ENCODE measurements at regions not wholly inside any gene's neighbourhood (a gene's known extent, or its start where the extent isn't known, plus 50 kb on each side); places are given as distances from the start of the nearest gene placed in this dataset.
"Not testable (repeated sequence)": the region's sequence is repeated elsewhere in the genome, so short reads cannot be mapped to it uniquely, and the experiment has no call there.

- Histone ChIP-seq H3K27ac (no peak overlapping the region), H3K9me3 (no peaks in the 10 kb centered on the region), H3K36me3 (no peaks in the 10 kb centered on the region), H3K27me3 (no peaks in the 10 kb centered on the region), H3K4me3 (no peak overlapping the region), H3K9ac (ENCODE audit: low read depth in 2 of 2, low read length in 2 of 2) (no peak overlapping the region), H3K4me1 (no peaks in the 10 kb centered on the region)
- no peak for DNase-seq
- intact Hi-C loops (cut with DNase I): no loop called here
- TF ChIP-seq CTCF (IDR thresholded peaks at IDR 0.05): no peak
Observed at GRCh38 chr3:73999501-73999900, 374.8 kb upstream of the PDZRN3 start.

GRCh38 chr3:73990691-73991090 is 365.9 kb upstream of the PDZRN3 start:
- not testable (repeated sequence) for H3K27ac ChIP-seq; DNase-seq; H3K9ac ChIP-seq (ENCODE audit: low read depth in 2 of 2, low read length in 2 of 2)

GRCh38 chr3:73966733-73967132 is 342.0 kb upstream of the PDZRN3 start:
- Histone ChIP-seq H3K36me3 (no peaks in the 10 kb centered on the region), H3K4me1 (no peaks in the 10 kb centered on the region), H3K4me3 (no peak overlapping the region), H3K27me3 (no peaks in the 10 kb centered on the region), H3K9ac (ENCODE audit: low read depth in 2 of 2, low read length in 2 of 2) (no peak overlapping the region), H3K9me3 (no peaks in the 10 kb centered on the region), H3K27ac (no peak overlapping the region)
- intact Hi-C loops (cut with DNase I): no loop called here
- no peak for DNase-seq
- no peak for TF ChIP-seq CTCF (IDR thresholded peaks at IDR 0.05)

More at GRCh38 chr3:73990691-73991090, 365.9 kb upstream of the PDZRN3 start:
- H3K4me3 ChIP-seq; H3K27me3 ChIP-seq; H3K36me3 ChIP-seq; H3K9me3 ChIP-seq; H3K4me1 ChIP-seq; intact Hi-C loops (cut with DNase I): not testable (repeated sequence)

- intact Hi-C loops (cut with DNase I): no loop called here
- H3K27ac ChIP-seq: no peak overlapping the region
- no peak overlapping the region for H3K4me3 ChIP-seq
- no peaks in the 10 kb centered on the region for H3K27me3 ChIP-seq
- no peak for DNase-seq
- no peak for TF ChIP-seq CTCF (IDR thresholded peaks at IDR 0.05)
- no peaks in the 10 kb centered on the region for H3K9me3 ChIP-seq
- no peak overlapping the region for H3K9ac ChIP-seq (ENCODE audit: low read depth in 2 of 2, low read length in 2 of 2)
- H3K4me1 ChIP-seq: no peaks in the 10 kb centered on the region
- no peaks in the 10 kb centered on the region for H3K36me3 ChIP-seq
Observed at GRCh38 chr3:73964818-73965217, 340.1 kb upstream of the PDZRN3 start.

GRCh38 chr3:73955494-73956070 is 330.8 kb upstream of the PDZRN3 start:
- intact Hi-C loops (cut with DNase I): no loop called here
- Histone ChIP-seq H3K27ac (no peak overlapping the region), H3K4me1 (no peaks in the 10 kb centered on the region), H3K27me3 (no peaks in the 10 kb centered on the region), H3K4me3 (no peak overlapping the region), H3K36me3 (no peaks in the 10 kb centered on the region), H3K9me3 (no peaks in the 10 kb centered on the region), H3K9ac (ENCODE audit: low read depth in 2 of 2, low read length in 2 of 2) (no peak overlapping the region)
- TF ChIP-seq CTCF (IDR thresholded peaks at IDR 0.05): no peak
- DNase-seq: no peak

- no peaks in the 10 kb centered on the region for H3K27me3 ChIP-seq
- no peak for DNase-seq
- no peak overlapping the region for H3K9ac ChIP-seq (ENCODE audit: low read depth in 2 of 2, low read length in 2 of 2)
- H3K4me3 ChIP-seq: no peak overlapping the region
- no peaks in the 10 kb centered on the region for H3K36me3 ChIP-seq
- intact Hi-C loops (cut with DNase I): no loop called here
- no peak for TF ChIP-seq CTCF (IDR thresholded peaks at IDR 0.05)
- H3K4me1 ChIP-seq: no peaks in the 10 kb centered on the region
- no peak overlapping the region for H3K27ac ChIP-seq
- H3K9me3 ChIP-seq: no peaks in the 10 kb centered on the region
Observed at GRCh38 chr3:73954506-73954905, 329.8 kb upstream of the PDZRN3 start.
